Right lung (tissue), 2 donors: ENCODE measurements at regions not wholly inside any gene's neighbourhood (a gene's known extent, or its start where the extent isn't known, plus 50 kb on each side); places are given as distances from the start of the nearest gene placed in this dataset.
"Not testable (repeated sequence)": the region's sequence is repeated elsewhere in the genome, so short reads cannot be mapped to it uniquely, and the experiment has no call there.

ENCODE experiments used
- DNase-seq, 2 donors: peaks; one replicate each; pipeline ENCODE4 v3.0.0-alpha.2; 2013

GRCh38 chr11:130550984-130551383, 102.5 kb downstream of the ADAMTS15 start:
- no peak for DNase-seq

GRCh38 chr11:130551388-130551787, 102.9 kb downstream of the ADAMTS15 start:
- DNase-seq = no peak

GRCh38 chr11:130553306-130553705, 104.9 kb downstream of the ADAMTS15 start:
- no peak for DNase-seq

- no peak for DNase-seq
These were observed 106.0 kb downstream of the ADAMTS15 start for GRCh38 chr11:130554241-130555055.

- no peak for DNase-seq
These were observed 106.9 kb downstream of the ADAMTS15 start for GRCh38 chr11:130555251-130555841.

GRCh38 chr11:130560000-130560780, 111.7 kb downstream of the ADAMTS15 start:
- DNase-seq = no peak

- no peak for DNase-seq
These were observed 112.3 kb downstream of the ADAMTS15 start for GRCh38 chr11:130560781-130561109.

GRCh38 chr11:130561441-130561881, 113.0 kb downstream of the ADAMTS15 start:
- DNase-seq = no peak

GRCh38 chr11:130562549-130562948, 114.1 kb downstream of the ADAMTS15 start:
- no peak for DNase-seq

- DNase-seq = not testable (repeated sequence)
These were observed 117.9 kb downstream of the ADAMTS15 start for GRCh38 chr11:130566360-130566759.

GRCh38 chr11:130571519-130571918, 123.1 kb downstream of the ADAMTS15 start:
- no peak for DNase-seq

GRCh38 chr11:130571947-130572584, 123.6 kb downstream of the ADAMTS15 start:
- DNase-seq = no peak

GRCh38 chr11:130573767-130574166, 125.3 kb downstream of the ADAMTS15 start:
- no peak for DNase-seq

- no peak for DNase-seq
These were observed 126.3 kb downstream of the ADAMTS15 start for GRCh38 chr11:130574740-130575139.

GRCh38 chr11:130576146-130576545, 127.7 kb downstream of the ADAMTS15 start:
- DNase-seq = no peak

GRCh38 chr11:130578738-130579368, 130.4 kb downstream of the ADAMTS15 start:
- no peak for DNase-seq

- no peak for DNase-seq
These were observed 131.9 kb downstream of the ADAMTS15 start for GRCh38 chr11:130580372-130580771.

GRCh38 chr11:130580891-130581492, 132.5 kb downstream of the ADAMTS15 start:
- DNase-seq = peak in 1 of 2 donors; percentile 45

- DNase-seq = no peak
These were observed 133.2 kb downstream of the ADAMTS15 start for GRCh38 chr11:130581646-130582045.

GRCh38 chr11:130582176-130582575, 133.7 kb downstream of the ADAMTS15 start:
- DNase-seq = no peak

GRCh38 chr11:130582981-130583380, 134.5 kb downstream of the ADAMTS15 start:
- DNase-seq = no peak
